ENCODE measurements at regions not wholly inside any gene's neighbourhood (a gene's known extent, or its start where the extent isn't known, plus 50 kb on each side); places are given as distances from the start of the nearest gene placed in this dataset.

GRCh38 chr13:99450416-99450815, 50.9 kb upstream of the TM9SF2 start:
- no peak for TF ChIP-seq CTCF (IDR thresholded peaks at IDR 0.05)
- no peak for TF ChIP-seq POLR2A (IDR thresholded peaks at IDR 0.05)
